H1 (cell line): ENCODE measurements at regions not wholly inside any gene's neighbourhood (a gene's known extent, or its start where the extent isn't known, plus 50 kb on each side); places are given as distances from the start of the nearest gene placed in this dataset.

Source experiments
- HDAC6 ChIP-seq: IDR thresholded peaks from one replicate; pipeline ENCODE4 v1.7.1; 2012; ENCODE audit warnings: low read depth, mild to moderate bottlenecking, inconsistent platforms, low read length, moderate library complexity
- POLR2A ChIP-seq, 2 experiments: IDR thresholded peaks; 1 replicate in 1 of 2; 2 replicates in 1 of 2; pipeline ENCODE4 v1.6.1; 2011; ENCODE audit warnings: low read depth in 2 of 2, low read length in 2 of 2, mild to moderate bottlenecking in 2 of 2; ENCODE audit errors: control extremely low read depth in 1 of 2
- SP2 ChIP-seq: IDR thresholded peaks from 2 replicates; pipeline ENCODE4 v1.6.1; 2012; ENCODE audit warnings: mild to moderate bottlenecking, low read length, inconsistent platforms
- SUZ12 ChIP-seq: fragments of 200-600 bp; sonication (generic); IDR thresholded peaks from 2 replicates; pipeline ENCODE4 v1.6.1; 2012; ENCODE audit warnings: mild to moderate bottlenecking, inconsistent platforms, low read length, moderate library complexity, mixed read lengths
- YY1 ChIP-seq: IDR thresholded peaks from 2 replicates; pipeline ENCODE4 v1.6.1; 2011; ENCODE audit warnings: low read depth, mild to moderate bottlenecking, low read length
- TF ChIP-seq, protein P1 (sequence below): IDR thresholded peaks from 2 replicates; pipeline ENCODE4 v1.6.1; 2011; ENCODE audit warnings: low read length, improper control_type of control experiment
- TF ChIP-seq, protein P2 (sequence below), 3 experiments: IDR thresholded peaks; 1 replicate in 2 of 3; 2 replicates in 1 of 3; pipeline versions ENCODE4 v1.5.1 to v1.6.1; 2011; ENCODE audit warnings: low read length in 3 of 3, mild to moderate bottlenecking in 3 of 3, inconsistent platforms in 2 of 3, low read depth in 1 of 3, moderate library complexity in 1 of 3; ENCODE audit not compliant: insufficient read depth in 1 of 3; ENCODE audit errors: control extremely low read depth in 1 of 3
- TF ChIP-seq, protein P3 (sequence below): IDR thresholded peaks from 2 replicates; pipeline ENCODE4 v1.6.1; 2012; ENCODE audit warnings: inconsistent platforms

DNA sequence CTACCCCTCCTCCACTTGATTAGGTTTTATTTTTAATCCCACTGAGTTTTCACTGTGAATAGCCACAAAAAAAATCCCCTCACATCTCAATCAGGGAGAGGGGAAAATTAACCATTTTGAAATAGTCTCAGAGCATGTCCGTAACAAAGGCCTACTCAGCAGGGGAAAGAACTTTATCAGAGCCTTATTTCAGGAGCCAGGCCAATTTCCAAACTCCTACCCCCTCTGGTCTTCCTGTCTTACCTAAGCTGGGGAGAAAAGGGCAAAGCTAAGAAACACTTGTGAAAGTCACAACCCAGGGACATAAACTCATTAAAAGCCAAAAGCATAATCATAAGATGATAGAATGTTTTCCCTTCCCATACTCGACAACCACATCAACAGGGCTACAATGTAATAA is 260.3 kb upstream of the DIO3 start:
- TF ChIP-seq, protein P1, sequence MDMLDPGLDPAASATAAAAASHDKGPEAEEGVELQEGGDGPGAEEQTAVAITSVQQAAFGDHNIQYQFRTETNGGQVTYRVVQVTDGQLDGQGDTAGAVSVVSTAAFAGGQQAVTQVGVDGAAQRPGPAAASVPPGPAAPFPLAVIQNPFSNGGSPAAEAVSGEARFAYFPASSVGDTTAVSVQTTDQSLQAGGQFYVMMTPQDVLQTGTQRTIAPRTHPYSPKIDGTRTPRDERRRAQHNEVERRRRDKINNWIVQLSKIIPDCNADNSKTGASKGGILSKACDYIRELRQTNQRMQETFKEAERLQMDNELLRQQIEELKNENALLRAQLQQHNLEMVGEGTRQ = no peak
- TF ChIP-seq, protein P2, sequence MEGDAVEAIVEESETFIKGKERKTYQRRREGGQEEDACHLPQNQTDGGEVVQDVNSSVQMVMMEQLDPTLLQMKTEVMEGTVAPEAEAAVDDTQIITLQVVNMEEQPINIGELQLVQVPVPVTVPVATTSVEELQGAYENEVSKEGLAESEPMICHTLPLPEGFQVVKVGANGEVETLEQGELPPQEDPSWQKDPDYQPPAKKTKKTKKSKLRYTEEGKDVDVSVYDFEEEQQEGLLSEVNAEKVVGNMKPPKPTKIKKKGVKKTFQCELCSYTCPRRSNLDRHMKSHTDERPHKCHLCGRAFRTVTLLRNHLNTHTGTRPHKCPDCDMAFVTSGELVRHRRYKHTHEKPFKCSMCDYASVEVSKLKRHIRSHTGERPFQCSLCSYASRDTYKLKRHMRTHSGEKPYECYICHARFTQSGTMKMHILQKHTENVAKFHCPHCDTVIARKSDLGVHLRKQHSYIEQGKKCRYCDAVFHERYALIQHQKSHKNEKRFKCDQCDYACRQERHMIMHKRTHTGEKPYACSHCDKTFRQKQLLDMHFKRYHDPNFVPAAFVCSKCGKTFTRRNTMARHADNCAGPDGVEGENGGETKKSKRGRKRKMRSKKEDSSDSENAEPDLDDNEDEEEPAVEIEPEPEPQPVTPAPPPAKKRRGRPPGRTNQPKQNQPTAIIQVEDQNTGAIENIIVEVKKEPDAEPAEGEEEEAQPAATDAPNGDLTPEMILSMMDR (IDR thresholded peaks at IDR 0.05; ENCODE audit: control extremely low read depth in 1 of 3, insufficient read depth in 1 of 3, low read depth in 1 of 3, low read length in 3 of 3) = no peak
- TF ChIP-seq SP2 (no peak), POLR2A (IDR thresholded peaks at IDR 0.05; ENCODE audit: control extremely low read depth in 1 of 2, low read depth in 2 of 2, low read length in 2 of 2) (no peak), HDAC6 (no peak), SUZ12 (no peak), YY1 (no peak)
- TF ChIP-seq, protein P3, sequence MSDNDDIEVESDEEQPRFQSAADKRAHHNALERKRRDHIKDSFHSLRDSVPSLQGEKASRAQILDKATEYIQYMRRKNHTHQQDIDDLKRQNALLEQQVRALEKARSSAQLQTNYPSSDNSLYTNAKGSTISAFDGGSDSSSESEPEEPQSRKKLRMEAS = no peak
